Renal pelvis (tissue), 1 donor: ENCODE measurements at regions not wholly inside any gene's neighbourhood (a gene's known extent, or its start where the extent isn't known, plus 50 kb on each side); places are given as distances from the start of the nearest gene placed in this dataset.
"Not testable (repeated sequence)": the region's sequence is repeated elsewhere in the genome, so short reads cannot be mapped to it uniquely, and the experiment has no call there.

Source experiments
- DNase-seq: peaks from one replicate; pipeline ENCODE4 v3.0.0-alpha.2; 2013

DNA sequence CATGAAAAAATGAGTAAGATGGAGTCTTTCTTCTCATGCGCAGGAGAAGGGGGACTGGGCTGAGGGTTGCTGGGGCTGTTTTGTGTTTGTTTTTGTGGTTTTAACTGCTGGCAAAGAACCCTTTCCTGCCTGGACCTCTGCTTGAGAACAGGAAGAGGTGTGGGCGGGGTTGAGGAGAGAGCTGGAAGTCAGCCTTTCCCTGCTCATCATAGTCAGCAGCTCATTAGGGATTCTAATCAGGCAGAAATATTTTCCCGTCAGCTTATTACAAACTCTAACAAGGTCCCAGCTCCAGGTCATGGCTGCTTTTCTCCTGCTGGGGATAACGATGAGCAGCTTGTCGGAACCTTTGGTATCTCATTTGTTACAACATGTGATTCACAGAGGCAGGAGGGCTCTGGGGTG is 185.0 kb upstream of the NRXN3 start:
- DNase-seq: no peak

DNA sequence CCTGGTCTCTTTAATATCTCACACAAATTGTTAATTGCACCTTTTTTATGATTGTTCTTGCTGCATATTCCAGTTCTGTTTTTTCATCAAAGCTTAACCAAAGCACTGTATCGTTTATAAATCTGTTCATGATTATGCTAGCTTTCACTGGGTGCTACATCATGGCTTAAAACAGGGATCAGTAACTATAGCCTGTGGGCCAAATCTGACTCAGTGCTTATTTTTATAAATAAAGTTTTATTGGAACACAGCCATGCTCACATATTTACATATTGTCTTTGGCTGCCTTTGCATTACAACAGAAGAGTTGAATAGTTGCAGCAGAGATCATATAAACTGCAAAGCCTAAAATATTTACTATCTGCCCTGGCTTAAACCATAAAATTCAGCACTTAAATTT is 183.4 kb upstream of the NRXN3 start:
- no peak for DNase-seq

DNA sequence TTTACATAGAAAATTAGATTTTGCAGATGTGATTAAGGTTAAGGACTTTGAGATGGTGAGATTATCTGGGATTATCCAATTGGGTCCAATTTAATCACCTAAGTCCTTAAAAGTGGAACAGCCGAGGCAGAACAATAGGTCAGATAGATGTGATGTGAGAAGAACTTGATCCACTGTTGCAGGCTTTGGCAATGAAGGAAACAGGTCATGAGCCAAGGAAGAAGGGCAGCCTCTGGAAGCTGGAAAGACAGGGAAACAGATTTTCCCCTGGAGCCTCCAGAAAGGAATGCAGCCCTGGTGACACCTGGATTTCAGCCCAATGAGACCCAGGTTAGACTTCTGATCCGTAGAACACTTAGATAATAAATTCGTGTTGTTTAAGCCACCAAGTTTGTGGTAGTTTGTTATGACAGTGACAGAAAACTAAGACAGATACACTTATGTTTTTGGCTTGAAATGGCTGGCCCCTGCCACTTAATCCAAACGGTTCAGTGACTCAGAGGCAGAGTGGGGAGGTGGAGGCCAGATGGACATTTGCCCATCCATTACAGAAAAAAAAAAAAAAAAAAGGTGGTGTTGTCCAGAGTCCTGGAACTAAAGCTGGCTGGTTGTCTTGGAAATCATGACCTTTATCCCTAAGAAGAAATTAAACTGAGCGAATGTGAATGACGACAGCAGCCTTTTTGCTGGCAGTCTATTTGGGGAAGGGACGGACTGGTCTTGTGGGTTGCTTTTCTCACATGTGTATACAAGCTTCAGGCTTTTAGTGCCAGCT is 181.9 kb upstream of the NRXN3 start:
- DNase-seq: no peak

DNA sequence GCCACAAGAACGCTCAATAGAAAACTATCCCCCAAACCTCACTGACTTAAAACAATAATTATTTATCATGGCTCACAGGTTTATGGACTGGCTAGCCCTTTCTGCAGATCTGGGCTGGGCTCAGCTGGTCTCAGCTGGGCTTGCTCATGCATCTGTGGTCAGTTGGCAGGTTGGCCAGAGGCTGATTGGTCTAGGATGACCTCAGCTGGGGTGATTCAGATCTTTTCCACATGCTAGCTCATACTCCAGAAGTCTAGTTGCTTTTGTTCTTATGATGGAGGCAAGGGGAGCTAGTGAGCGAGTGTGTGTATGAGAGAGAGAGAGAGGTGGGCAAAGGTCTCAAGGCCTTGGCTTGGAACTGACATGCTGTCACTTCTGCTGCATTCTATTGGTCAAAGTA is 181.2 kb upstream of the NRXN3 start:
- no peak for DNase-seq

DNA sequence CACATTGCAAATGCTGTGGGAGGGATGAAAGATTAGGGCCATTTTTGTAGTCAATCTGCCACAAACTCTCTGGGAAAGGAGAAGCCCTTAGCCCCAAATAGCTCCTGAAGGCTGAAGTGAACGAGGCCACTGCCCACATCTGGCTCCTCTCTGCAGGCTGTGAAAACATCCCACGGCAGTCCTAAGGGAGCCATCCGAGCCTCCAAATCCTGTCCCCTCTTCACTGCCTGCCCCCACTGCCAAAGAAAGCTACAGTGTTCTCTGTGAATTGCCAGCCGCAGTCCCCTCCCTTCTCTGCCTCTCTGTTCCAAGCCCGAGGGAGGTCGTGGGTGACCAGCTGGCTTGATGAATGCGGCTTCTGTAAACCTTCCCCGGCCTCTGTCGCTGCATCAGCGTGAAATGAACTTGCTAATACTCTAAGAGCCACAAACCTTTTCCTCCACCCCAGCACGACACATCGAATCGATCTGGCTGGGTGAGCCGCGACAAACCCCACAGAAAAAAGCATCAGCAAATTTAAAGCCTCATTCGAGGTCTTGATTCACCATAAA is 180.7 kb upstream of the NRXN3 start:
- no peak for DNase-seq

DNA sequence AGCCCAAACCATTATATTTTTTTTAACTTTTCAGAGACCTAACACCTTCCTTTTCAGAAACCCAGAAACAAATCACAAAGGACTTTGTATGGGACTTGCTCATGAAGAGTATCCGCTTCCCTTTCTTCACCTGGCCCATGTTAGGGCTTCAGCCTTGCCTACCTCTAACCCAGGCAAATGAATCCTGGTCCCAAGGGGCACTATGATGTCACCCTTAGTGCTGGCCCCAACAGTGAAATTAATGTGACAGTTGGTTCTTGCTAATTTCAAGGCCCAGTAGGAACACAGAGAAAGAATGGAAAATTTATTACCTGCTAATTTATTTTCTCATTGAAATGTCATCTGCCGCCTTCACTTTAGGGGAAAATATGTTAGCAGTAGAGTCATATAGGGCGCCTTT is 179.8 kb upstream of the NRXN3 start:
- no peak for DNase-seq

DNA sequence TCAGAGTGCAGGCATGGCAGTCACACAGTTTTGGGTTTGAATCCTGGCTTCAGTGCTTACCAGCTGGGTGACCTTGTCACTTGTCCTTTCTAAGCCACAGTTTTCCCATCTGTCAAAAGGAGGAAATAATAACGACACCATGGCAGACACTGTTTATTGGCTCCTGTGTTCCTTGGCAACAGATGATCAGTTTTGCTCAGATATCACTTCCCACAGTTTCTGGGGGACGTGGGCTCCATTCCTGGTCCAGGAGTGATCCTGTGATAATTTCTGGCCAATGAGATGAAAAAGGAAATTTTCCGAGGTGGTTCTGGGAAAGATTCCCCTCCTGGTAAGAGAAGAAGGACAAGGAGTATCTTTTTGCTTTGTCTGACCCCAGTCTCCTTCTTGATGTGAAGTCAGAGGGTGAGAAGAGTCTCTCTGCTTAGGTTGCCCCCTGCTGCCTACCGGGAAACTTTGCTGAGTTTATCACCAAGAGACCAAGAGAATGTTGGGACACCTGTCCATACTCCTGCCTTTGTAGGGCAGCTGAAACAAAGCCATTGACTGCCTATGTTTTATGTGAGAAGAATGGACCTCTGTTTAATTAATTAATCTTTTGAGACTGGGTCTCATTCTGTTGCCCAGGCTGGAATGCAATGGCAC is 178.9 kb upstream of the NRXN3 start:
- DNase-seq: no peak

DNA sequence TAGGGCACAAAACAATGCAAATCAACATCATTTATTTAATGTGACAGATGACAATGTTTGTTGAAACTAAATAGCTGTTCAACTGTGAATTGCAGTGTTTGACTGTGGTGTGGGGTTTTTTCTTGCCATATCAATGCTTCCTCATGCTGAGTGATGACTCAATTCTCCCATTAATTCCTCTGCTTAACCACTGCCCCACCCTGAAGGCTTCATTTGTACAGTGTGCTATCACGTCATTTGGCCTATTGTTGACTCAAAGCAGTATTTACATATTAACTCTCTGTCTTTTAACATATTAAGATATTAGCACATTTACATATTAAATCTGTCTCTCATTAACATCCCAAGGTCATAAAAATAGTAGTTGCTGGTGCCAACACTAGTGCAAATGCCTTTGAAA is 164.8 kb upstream of the NRXN3 start:
- DNase-seq: no peak

DNA sequence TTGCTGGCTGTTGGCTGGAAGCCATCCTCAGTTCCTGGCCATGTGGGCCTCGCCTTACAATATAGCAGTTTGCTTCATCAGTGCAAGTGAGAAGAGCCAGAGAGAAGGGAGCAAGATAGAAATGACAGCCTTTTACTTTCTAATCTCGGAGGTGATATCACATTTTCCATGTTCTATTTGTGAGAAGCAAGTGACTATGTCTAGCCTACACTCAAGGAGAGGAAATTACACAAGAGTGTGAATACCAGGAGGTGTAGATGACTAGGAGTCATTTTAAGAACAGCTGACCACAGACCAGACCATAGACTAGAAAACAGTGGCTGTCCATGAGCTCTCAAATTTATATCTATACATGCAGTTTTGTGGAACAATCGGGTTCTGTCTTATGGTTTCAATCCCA is 163.0 kb upstream of the NRXN3 start:
- DNase-seq: no peak

DNA sequence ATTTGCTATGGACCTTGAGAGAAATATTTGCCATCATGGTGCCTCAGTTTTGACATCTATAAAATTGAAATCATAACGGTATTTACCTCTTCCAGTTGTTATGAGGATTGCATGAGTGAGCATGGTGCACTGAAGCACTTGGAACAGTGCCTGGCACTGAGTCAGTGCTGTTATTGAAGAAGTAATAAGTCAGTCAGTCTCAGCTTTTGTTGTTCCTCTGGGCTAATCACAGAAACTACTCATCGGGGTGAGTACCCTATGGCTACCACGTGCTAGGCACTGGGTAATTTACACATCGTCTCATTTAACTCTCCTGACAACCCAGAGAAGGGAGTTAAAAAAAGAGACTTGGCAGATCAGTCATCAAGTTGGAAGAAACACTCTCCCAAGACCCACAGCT is 159.5 kb upstream of the NRXN3 start:
- no peak for DNase-seq

DNA sequence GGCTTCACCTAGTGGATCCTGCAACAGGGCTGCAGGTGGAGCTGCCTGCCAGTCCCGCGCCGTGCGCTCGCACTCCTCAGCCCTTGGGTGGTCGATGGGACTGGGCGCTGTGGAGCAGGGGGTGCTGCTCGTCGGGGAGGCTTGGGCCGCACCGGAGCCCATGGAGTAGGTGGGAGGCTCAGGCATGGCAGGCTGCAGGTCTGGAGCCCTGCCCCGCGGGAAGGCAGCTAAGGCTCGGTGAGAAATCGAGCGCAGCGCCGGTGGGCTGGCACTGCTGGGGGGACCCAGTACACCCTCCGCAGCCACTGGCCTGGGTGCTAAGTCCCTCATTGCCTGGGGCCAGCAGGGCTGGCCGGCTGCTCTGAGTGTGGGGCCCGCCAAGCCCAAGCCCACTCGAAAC is 156.3 kb upstream of the NRXN3 start:
- not testable (repeated sequence) for DNase-seq

DNA sequence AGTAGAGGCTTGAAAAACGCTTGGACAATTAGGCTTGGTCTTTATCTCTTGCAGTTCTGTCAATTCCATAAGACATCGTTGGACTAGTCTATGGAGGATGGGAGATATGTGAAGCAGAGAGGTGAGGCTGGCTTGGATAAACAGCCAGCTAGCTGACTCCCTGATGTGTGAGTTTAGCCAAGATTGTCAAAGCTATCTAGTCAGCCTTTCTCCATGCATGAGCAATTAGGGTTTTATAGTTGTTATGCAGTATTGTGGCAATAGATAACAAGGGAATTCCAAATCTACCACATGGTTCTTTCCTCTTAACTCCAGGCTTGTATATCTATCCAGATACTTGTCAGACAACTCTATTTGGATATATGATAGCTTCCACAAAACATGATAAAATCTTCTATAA is 153.6 kb upstream of the NRXN3 start:
- DNase-seq: no peak

DNA sequence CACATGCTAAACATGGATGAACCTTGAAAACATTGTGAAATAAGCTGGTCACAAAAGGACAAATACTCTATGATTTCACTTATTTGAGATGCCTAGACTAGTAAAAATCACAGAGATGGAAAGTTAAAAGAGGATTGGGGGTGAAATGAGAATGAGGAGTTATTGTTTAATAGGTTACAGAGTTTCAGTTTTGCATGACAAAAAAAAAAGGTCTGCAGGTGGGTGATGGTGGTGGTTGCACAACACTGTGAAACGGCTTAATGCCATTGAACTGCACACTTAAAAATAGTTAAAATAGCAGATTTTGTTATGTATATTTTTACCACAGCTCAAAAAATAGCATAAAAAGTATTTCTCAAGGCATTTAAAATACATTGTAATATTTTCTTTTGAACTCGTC is 151.9 kb upstream of the NRXN3 start:
- DNase-seq: no peak

DNA sequence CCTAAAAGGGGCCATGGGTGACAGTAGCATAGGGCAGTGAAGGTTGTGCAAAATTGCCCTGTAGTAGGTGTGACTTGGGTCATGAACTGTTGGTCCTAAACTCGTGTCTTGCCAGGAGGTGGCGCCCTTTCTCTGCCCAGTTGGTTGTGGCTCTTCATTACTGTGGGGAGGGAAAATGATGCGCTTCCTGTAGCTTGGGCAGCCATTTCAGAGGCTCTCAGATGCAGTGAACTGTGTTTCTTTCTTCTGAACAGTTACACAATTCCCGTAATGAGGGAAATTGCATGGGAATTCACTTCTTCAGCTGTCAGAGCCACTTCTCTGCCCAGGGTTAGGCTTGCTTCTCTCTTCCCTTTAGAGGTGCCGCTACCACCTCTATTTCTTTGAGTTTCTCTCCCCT is 148.1 kb upstream of the NRXN3 start:
- peak; percentile 36 for DNase-seq

DNA sequence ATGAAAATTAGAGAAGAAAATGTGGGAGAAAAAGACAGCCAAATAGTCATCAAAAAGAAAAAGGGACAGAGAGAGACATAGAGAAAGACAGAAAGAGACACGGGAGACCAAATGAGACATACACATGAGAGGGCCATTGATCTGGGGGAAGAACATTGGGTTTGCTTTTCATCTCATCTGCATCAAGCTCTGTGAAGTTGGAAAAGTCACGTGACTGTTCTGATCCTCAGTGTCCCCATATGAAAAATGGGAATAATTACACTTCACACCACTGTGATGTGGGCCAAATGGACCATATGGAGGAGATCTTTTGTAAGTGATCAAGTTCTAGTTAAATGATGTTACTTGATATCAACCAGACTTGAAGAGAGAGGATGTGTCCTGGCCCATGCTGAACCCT is 147.1 kb upstream of the NRXN3 start:
- DNase-seq: no peak

DNA sequence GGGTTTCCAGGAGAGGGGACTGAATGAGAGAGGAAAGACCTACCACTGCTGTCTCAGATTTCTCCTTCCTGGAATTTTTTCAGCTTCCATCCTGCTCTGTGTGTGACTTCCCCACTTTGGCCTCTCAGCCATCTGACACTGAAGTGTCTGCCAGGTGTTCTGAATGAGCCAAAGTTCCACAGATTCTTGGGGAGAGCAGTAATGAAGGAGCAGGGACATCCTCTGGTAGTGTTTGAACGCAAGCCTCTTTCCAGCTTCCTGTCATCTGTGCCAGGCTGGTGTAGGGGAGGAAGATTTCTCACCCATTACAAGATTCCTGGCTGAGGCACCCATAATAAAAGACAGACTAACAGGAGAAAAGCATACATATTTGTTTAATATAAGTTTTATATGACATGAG is 141.7 kb upstream of the NRXN3 start:
- no peak for DNase-seq

DNA sequence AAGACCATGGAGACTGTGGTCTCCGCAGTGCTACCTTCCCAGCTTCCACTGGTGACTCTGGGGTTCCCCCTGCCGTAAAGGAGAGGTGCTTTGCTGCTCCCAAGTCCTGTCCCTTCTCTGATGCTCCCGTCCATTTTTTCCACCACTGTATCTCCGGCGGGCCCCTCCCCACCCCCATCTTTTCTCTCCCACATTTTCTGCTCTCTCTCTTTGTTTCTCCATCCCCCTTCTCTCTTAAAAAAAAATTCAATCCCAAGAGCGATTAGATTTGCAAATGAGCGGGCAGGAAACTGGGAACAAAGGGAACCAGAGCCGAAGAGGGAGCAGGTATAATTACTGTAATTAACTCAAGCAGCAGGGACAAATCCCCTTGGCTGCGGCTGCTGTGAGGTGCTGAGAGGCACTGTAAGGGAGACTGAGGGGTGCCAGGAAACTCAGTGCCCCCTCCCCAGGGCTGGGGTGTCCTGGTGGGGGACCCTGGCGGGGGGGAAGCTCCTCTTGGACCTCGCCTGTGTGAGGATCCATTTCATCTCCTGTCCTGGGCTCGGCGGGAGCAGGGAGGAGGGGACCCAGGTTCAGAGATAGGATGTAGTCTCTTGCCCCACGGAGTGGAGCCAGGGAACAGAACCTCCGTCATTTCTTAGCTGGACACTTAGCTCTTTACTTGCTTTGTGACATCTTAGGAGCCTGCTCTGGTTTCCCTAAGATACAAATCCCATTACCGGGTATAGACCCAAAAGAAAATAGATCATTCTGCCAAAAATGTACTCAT is 140.4 kb upstream of the NRXN3 start:
- peak; percentile 1 for DNase-seq

DNA sequence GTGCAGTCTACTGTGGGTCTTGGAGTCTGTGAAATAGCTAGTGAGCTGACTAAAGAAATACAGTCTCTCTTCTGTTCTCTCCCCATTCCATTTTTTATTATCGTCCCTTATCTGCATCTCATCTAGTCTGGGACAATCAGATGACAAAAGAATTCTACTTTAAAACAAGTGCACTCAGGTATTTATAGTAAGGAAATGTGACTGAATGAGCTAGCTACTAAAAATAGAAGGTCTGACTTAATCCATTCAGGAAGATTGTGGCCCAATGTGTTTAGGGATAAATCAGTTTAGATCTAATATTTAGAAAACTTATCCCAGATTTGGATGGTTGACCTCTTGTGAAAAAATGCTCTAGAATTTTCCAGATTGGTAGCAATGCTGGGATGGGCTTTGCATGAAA is 126.8 kb upstream of the NRXN3 start:
- no peak for DNase-seq

DNA sequence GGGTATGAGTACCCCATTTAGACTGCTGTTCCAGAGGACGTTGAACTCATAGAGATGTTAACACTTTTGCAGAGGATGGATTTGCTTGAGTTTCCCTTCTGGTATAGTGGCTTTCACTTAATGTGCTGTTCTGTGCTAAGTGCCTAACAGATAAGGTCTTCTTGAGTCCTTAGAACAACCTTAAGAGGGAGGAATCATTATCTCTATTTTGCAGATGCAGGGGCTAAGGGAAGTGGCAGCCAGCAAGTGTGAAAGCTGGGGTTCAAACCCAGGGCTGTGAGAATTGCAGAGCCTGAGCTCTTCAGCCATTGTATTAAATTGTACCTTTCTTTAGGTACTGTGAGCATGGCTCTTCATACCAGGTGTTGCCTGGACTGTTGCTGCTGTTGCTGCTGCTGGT is 122.1 kb upstream of the NRXN3 start:
- DNase-seq: no peak

DNA sequence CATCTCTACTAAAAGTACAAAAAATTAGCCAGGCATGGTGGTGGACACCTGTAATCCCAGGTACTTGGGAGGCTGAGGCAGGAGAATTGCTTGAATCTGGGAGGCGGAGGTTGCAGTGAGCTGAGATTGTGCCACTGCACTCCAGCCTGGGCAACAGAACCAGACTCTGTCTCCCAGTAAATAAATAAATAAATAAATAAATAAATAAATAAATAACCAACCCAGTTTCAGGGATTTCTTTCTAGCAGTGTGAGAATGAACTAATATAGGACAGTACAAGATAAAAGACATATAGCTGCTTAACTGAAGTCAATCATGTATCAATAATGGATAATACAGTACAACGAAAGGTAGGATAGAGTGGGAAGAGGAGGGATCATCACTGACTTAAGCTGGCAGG is 113.3 kb upstream of the NRXN3 start:
- DNase-seq: not testable (repeated sequence)

DNA sequence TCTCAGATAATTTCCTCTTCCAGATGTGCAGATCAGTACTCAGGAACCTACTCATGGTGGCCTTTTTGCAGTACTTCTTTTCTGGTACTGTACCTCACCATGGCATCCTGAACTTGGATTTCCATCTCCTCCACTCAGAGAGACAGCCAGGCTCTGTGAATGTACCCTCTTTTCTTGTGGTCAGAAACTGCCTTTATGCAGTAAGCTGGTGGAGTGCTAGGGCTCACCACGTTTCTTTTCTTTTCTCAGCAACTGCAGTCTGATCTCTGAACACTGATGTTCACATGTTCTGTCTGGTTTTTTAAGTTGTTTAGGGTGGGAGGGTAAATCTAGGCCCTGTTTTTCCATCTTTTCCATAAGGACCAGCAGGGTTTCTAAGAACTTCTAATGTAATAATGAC is 99.8 kb upstream of the NRXN3 start:
- no peak for DNase-seq

DNA sequence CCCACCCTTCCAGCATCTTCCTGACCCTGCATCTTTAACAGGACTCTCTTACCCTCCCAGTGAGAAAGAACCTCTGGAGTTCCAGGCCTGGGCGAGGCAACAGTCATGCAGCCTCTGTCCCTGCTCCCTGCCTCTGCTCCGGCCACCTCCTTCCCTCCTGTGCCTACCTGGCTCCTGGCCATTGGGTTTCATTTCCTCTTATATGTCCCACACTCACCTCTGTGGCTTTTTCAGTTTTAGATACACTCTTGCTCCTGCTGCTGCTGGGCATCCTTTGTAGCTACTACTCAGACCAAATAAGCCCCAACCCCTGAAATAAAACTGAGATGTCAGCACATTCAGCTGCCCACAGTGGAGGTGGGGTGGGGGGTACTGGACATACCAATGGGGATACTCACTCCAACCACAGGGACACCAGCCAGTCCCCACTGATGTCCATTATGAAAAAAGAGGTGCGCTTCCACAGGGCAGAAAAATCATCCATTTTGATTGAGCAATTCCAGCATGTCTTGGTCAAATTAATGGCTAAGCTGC is 99.1 kb upstream of the NRXN3 start:
- DNase-seq: no peak

DNA sequence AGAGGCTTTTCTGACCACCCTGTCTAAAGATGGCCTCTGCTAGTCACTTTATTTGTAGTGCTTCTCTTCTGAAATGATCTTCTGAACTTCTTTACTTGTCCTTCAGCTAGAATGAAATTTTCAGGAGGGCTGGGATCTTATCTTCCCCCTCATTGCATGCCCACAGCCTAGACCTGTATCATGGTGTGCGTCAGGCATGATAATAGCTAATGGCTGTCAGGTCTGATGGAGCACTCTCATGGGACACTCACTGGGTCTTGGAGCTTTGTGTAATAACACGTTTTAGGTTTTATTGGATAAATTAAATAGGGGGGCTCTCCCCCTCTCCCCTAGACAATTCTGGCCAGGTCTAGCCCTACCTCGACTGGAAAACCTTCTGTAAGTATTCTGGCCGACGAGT is 97.1 kb upstream of the NRXN3 start:
- no peak for DNase-seq
